Mammary epithelial cell (primary cell): ENCODE measurements at regions not wholly inside any gene's neighbourhood (a gene's known extent, or its start where the extent isn't known, plus 50 kb on each side); places are given as distances from the start of the nearest gene placed in this dataset.

Experiments used
- EZH2 ChIP-seq: IDR thresholded peaks from 2 replicates; pipeline ENCODE4 v1.6.1; 2012; ENCODE audit warnings: low read length, inconsistent platforms, borderline replicate concordance
- TF ChIP-seq, protein P1 (sequence below), 2 donors: IDR thresholded peaks in 1 of 2; conservative IDR thresholded peaks in 1 of 2; 2 replicates each; pipeline ENCODE4 v1.5.1; 2011 to 2012; ENCODE audit warnings: inconsistent platforms in 2 of 2, low read length in 2 of 2, mild to moderate bottlenecking in 2 of 2, control low read depth in 1 of 2, low read depth in 1 of 2; ENCODE audit not compliant: insufficient read depth in 1 of 2; ENCODE audit errors: extremely low read depth in 1 of 2

GRCh38 chr1:30028283-30028682, 695.1 kb downstream of the MATN1 start:
- TF ChIP-seq, protein P1, sequence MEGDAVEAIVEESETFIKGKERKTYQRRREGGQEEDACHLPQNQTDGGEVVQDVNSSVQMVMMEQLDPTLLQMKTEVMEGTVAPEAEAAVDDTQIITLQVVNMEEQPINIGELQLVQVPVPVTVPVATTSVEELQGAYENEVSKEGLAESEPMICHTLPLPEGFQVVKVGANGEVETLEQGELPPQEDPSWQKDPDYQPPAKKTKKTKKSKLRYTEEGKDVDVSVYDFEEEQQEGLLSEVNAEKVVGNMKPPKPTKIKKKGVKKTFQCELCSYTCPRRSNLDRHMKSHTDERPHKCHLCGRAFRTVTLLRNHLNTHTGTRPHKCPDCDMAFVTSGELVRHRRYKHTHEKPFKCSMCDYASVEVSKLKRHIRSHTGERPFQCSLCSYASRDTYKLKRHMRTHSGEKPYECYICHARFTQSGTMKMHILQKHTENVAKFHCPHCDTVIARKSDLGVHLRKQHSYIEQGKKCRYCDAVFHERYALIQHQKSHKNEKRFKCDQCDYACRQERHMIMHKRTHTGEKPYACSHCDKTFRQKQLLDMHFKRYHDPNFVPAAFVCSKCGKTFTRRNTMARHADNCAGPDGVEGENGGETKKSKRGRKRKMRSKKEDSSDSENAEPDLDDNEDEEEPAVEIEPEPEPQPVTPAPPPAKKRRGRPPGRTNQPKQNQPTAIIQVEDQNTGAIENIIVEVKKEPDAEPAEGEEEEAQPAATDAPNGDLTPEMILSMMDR (conservative IDR thresholded peaks at IDR 0.05 in 1 of 2, IDR thresholded peaks at IDR 0.05 in 1 of 2; ENCODE audit: extremely low read depth in 1 of 2, insufficient read depth in 1 of 2, low read depth in 1 of 2, low read length in 2 of 2): no peak
- TF ChIP-seq EZH2: no peak
